IMR-90 (cell line): ENCODE measurements at regions not wholly inside any gene's neighbourhood (a gene's known extent, or its start where the extent isn't known, plus 50 kb on each side); places are given as distances from the start of the nearest gene placed in this dataset.

ENCODE experiments used
- ATAC-seq: fragments of 200-7000 bp; cut with Tn5 transposase; 2 replicates; pipeline ENCODE4 v1.9.1; 2020; ENCODE audit warnings: low read depth, mild to moderate bottlenecking, moderate library complexity
- BruUV-seq: library from RNA; stranded (reverse); fragments of 400-500 nt; replicated peaks from 2 replicates; lab custom pipeline; 2021; lab: Mats Ljungman, UMichigan
- CTCF ChIA-PET: fragments of 300-600 bp; formaldehyde crosslinking; extraction: SDS; loops from one replicate; lab custom pipeline; 2021; ENCODE audit warnings: antibody characterized with exemption; lab: Yijun Ruan, JAX
- POLR2A ChIA-PET: fragments of 300-600 bp; sonication (Branson Sonifier 250); formaldehyde crosslinking; loops from one replicate; lab custom pipeline; 2022; ENCODE audit warnings: antibody characterized with exemption; ENCODE audit not compliant: unreplicated experiment; lab: Charles Lee
- DNase-seq: peaks from one replicate; pipeline ENCODE4 v3.0.0; 2013
- H2AFZ ChIP-seq: replicated peaks from 2 replicates; pipeline ENCODE3; 2013; ENCODE audit warnings: low read length, mild to moderate bottlenecking; ENCODE audit not compliant: poor library complexity
- H2AK5ac ChIP-seq: 2 replicates; pipeline ENCODE4 v1.6.1; 2013; ENCODE audit warnings: low read depth, low read length, inconsistent platforms
- H2AK9ac ChIP-seq: replicated peaks from 2 replicates; pipeline ENCODE3; 2013; ENCODE audit warnings: mild to moderate bottlenecking, low read depth, low read length, moderate library complexity; ENCODE audit not compliant: poor library complexity
- H2BK120ac ChIP-seq: 2 replicates; pipeline ENCODE4 v1.6.1; 2013; ENCODE audit warnings: low read depth, low read length, inconsistent platforms
- H2BK15ac ChIP-seq: 3 replicates; pipeline ENCODE4 v1.6.1; 2013; ENCODE audit warnings: low read depth, low read length, inconsistent platforms
- H2BK20ac ChIP-seq: 2 replicates; pipeline ENCODE4 v1.6.1; 2013; ENCODE audit warnings: low read depth, mild to moderate bottlenecking, inconsistent platforms, low read length, moderate library complexity
- H2BK5ac ChIP-seq: 2 replicates; pipeline ENCODE4 v1.6.1; 2013; ENCODE audit warnings: mild to moderate bottlenecking, low read depth, low read length, inconsistent platforms; ENCODE audit not compliant: poor library complexity, severe bottlenecking
- H3K14ac ChIP-seq: replicated peaks from 2 replicates; pipeline ENCODE4 v1.6.1; 2013; ENCODE audit warnings: low read depth, low read length, inconsistent platforms
- H3K18ac ChIP-seq: 2 replicates; pipeline ENCODE4 v1.6.1; 2013; ENCODE audit warnings: low read depth, low read length, control low read depth
- H3K23ac ChIP-seq: 2 replicates; pipeline ENCODE4 v1.6.1; 2013; ENCODE audit warnings: low read depth, low read length, inconsistent platforms
- H3K27ac ChIP-seq: 2 replicates; pipeline ENCODE4 v1.5.1; 2013; ENCODE audit warnings: mild to moderate bottlenecking, control low read depth, low read length; ENCODE audit not compliant: insufficient read depth
- H3K27me3 ChIP-seq: 2 replicates; pipeline ENCODE4 v1.6.1; 2013; ENCODE audit warnings: low read length; ENCODE audit not compliant: control insufficient read depth, insufficient read depth
- H3K36me3 ChIP-seq: 2 replicates; pipeline ENCODE4 v1.6.1; 2013; ENCODE audit warnings: low read length, mixed read lengths; ENCODE audit not compliant: control insufficient read depth, insufficient read depth
- H3K4ac ChIP-seq: 2 replicates; pipeline ENCODE4 v1.6.1; 2013; ENCODE audit warnings: low read depth, low read length, inconsistent platforms
- H3K4me1 ChIP-seq: 2 replicates; pipeline ENCODE4 v1.6.1; 2013; ENCODE audit warnings: low read length, mixed read lengths; ENCODE audit not compliant: control insufficient read depth, insufficient read depth
- H3K4me2 ChIP-seq: 2 replicates; pipeline ENCODE4 v1.6.1; 2013; ENCODE audit warnings: low read depth, mild to moderate bottlenecking, control low read depth, low read length, moderate library complexity
- H3K4me3 ChIP-seq: 2 replicates; pipeline ENCODE4 v1.5.1; 2013; ENCODE audit warnings: low read depth, mild to moderate bottlenecking, control low read depth, low read length, moderate library complexity; ENCODE audit not compliant: insufficient read depth
- H3K56ac ChIP-seq: 2 replicates; pipeline ENCODE4 v1.6.1; 2013; ENCODE audit warnings: low read length, inconsistent platforms; ENCODE audit not compliant: insufficient read depth; ENCODE audit errors: extremely low read depth
- H3K79me1 ChIP-seq, 2 experiments: 2 replicates each; pipeline ENCODE4 v1.6.1; 2013; ENCODE audit warnings: low read length in 2 of 2, inconsistent platforms in 1 of 2, low read depth in 1 of 2
- H3K9ac ChIP-seq: 2 replicates; pipeline ENCODE4 v1.6.1; 2013; ENCODE audit warnings: low read depth, low read length, control low read depth
- H3K9me1 ChIP-seq: 2 replicates; pipeline ENCODE4 v1.6.1; 2013; ENCODE audit warnings: low read length, inconsistent platforms; ENCODE audit not compliant: insufficient read depth
- H3K9me3 ChIP-seq: 2 replicates; pipeline ENCODE4 v1.6.1; 2013; ENCODE audit warnings: low read length; ENCODE audit not compliant: control insufficient read depth, insufficient read depth
- H4K20me1 ChIP-seq: 2 replicates; pipeline ENCODE4 v1.6.1; 2013; ENCODE audit warnings: low read length, inconsistent platforms; ENCODE audit not compliant: insufficient read depth
- H4K5ac ChIP-seq: 2 replicates; pipeline ENCODE4 v1.6.1; 2013; ENCODE audit warnings: mild to moderate bottlenecking, low read depth, low read length, control low read depth
- H4K8ac ChIP-seq, 2 experiments: 2 replicates each; pipeline ENCODE4 v1.6.1; 2013; ENCODE audit warnings: low read depth in 2 of 2, low read length in 2 of 2, control low read depth in 1 of 2, inconsistent platforms in 1 of 2
- H4K91ac ChIP-seq: 2 replicates; pipeline ENCODE4 v1.6.1; 2013; ENCODE audit warnings: low read depth, low read length, inconsistent platforms; ENCODE audit not compliant: insufficient read depth
- CEBPB ChIP-seq: IDR thresholded peaks from 2 replicates; pipeline ENCODE4 v1.6.1; 2012; ENCODE audit warnings: low read depth, low read length, improper control_type of control experiment
- FOS ChIP-seq: fragments of 150-350 bp; IDR thresholded peaks from 2 replicates; pipeline ENCODE4 v1.6.1; 2016; ENCODE audit warnings: low read depth, low read length
- NFE2L2 ChIP-seq: fragments of 150-350 bp; IDR thresholded peaks from 2 replicates; pipeline ENCODE4 v1.6.1; 2016; ENCODE audit warnings: low read depth, mild to moderate bottlenecking, low read length
- USF2 ChIP-seq: fragments of 150-350 bp; IDR thresholded peaks from 2 replicates; pipeline ENCODE4 v1.6.1; 2017; ENCODE audit warnings: mild to moderate bottlenecking, antibody characterized with exemption, low read length, low read depth
- WGBS, 2 experiments: methylation state at CpG; one replicate each; pipeline versions ENCODE4 v1.1.5 to v1.1.7; 2013; ENCODE audit warnings: missing lambda C conversion rate in 2 of 2; ENCODE audit not compliant: insufficient read length in 1 of 2; ENCODE audit errors: extremely low coverage in 2 of 2; 5-methylcytosine and 5-hydroxymethylcytosine counted together
- dilution Hi-C: fragments of 300-500 bp; cut with HindIII; formaldehyde crosslinking; loops from one replicate; pipeline ENCODE4 v1.14.3; 2018; ENCODE audit warnings: low sequenced_read_pairs; ENCODE audit not compliant: unreplicated experiment
- in situ Hi-C: fragments of 300-500 bp; cut with MboI; formaldehyde crosslinking; loops from 3 replicates; pipeline ENCODE4 v1.14.3; 2019; ENCODE audit warnings: low sequenced_read_pairs, inconsistent platforms, mixed read lengths
- intact Hi-C: fragments of 100-400 bp; cut with micrococcal nuclease; formaldehyde crosslinking; loops from 2 replicates; pipeline ENCODE4 v1.10.0; 2022

- H4K20me1 ChIP-seq: no peaks in the 10 kb centered on the region
- POLR2A ChIA-PET: no interaction called here
- no peak for ATAC-seq
- H2AK9ac ChIP-seq: no peak overlapping the region
- CTCF ChIA-PET: interaction anchor here (1.0 kb wide), 1 partner anchor 24 kb away, joined by 3 read pairs; no protein-coding TSS in a partner anchor
- no peak overlapping the region for H2BK15ac ChIP-seq
- DNase-seq: peak; percentile 73
- H2AK5ac ChIP-seq: no peak overlapping the region
- in situ Hi-C loops (no loop called here), intact Hi-C loops (no loop called here), dilution Hi-C loops (no loop called here)
- H3K27me3 ChIP-seq: no peaks in the 10 kb centered on the region
- no peak overlapping the region for H3K14ac ChIP-seq
- H3K9me3 ChIP-seq: no peaks in the 10 kb centered on the region
- H4K91ac ChIP-seq: no peak overlapping the region
- no peak overlapping the region for H4K5ac ChIP-seq
- no peak overlapping the region for H3K23ac ChIP-seq
- H3K4me1 ChIP-seq: peaks cover 1% of the 10 kb centered on the region; the same call in 1 of the 2 replicates
- H3K79me1 ChIP-seq: no peaks in the 10 kb centered on the region
- TF ChIP-seq FOS (no peak), NFE2L2 (no peak), CEBPB (peak; percentile 42; the same call in 1 of the 2 replicates), USF2 (no peak)
- no peak overlapping the region for H3K27ac ChIP-seq
- H3K4me3 ChIP-seq: no peak overlapping the region
- no peak overlapping the region for H3K9ac ChIP-seq
- H3K4ac ChIP-seq: no peak overlapping the region
- no peak overlapping the region for H4K8ac ChIP-seq
- no peak overlapping the region for H3K56ac ChIP-seq
- H2BK20ac ChIP-seq: no peak overlapping the region
- H2AFZ ChIP-seq: no peak overlapping the region
- no peak overlapping the region for H2BK120ac ChIP-seq
- no peak overlapping the region for H3K4me2 ChIP-seq
- no peaks in the 10 kb centered on the region for H3K9me1 ChIP-seq
- no peak overlapping the region for H3K18ac ChIP-seq
- H2BK5ac ChIP-seq: no peak overlapping the region
- no peaks in the 10 kb centered on the region for H3K36me3 ChIP-seq
- no TSS peak for BruUV-seq
- 100% methylated on average over 1 of the region's 6 CpGs; no CpG with 5 or more reads in 1 of the 2 experiments for WGBS, 2 experiments
Measured at GRCh38 chr5:143733665-143734455, 78.1 kb upstream of the HMHB1 start.
